K562 (cell line): ENCODE measurements at regions not wholly inside any gene's neighbourhood (a gene's known extent, or its start where the extent isn't known, plus 50 kb on each side); places are given as distances from the start of the nearest gene placed in this dataset.

Experiments used
- CBX1 ChIP-seq: sonication (generic); IDR thresholded peaks from 2 replicates; pipeline ENCODE4 v1.6.1; 2016; ENCODE audit warnings: antibody characterized with exemption, low read depth, mild to moderate bottlenecking
- CREB1 ChIP-seq, 2 experiments: sonication (generic) in 1 of 2; formaldehyde crosslinking in 1 of 2; IDR thresholded peaks; 2 replicates each; pipeline versions ENCODE4 v1.6.1 to v1.8.0; 2012 to 2022; ENCODE audit warnings: inconsistent platforms in 1 of 2, mild to moderate bottlenecking in 1 of 2, missing genetic modification reagents in 1 of 2, moderate library complexity in 1 of 2
- EP300 ChIP-seq: IDR thresholded peaks from 2 replicates; pipeline ENCODE4 v1.6.1; 2012; ENCODE audit warnings: low read length, improper control_type of control experiment
- JUNB ChIP-seq: fragments of 450-650 bp; formaldehyde crosslinking; conservative IDR thresholded peaks from 2 replicates; pipeline ENCODE4 v1.4.0; 2020; ENCODE audit warnings: mild to moderate bottlenecking
- PCBP2 ChIP-seq: fragments of 200-400 bp; formaldehyde crosslinking; IDR thresholded peaks from 2 replicates; pipeline ENCODE4 v1.6.1; 2018; ENCODE audit warnings: low read length, low read depth, mild to moderate bottlenecking, moderate library complexity; ENCODE audit not compliant: poor library complexity, severe bottlenecking
- RFX5 ChIP-seq: IDR thresholded peaks from 2 replicates; pipeline ENCODE4 v1.6.1; 2011; ENCODE audit warnings: low read depth, mild to moderate bottlenecking, improper control_type of control experiment, low read length
- TAF1 ChIP-seq: IDR thresholded peaks from 2 replicates; pipeline ENCODE4 v1.6.1; 2011; ENCODE audit warnings: mild to moderate bottlenecking, low read length, moderate library complexity; ENCODE audit not compliant: insufficient read depth, control insufficient read depth, severe bottlenecking; ENCODE audit errors: extremely low read depth
- ZNF146 ChIP-seq: IDR thresholded peaks from one replicate; pipeline ENCODE4 v1.6.1; 2018; ENCODE audit warnings: missing compliant biosample characterization; ENCODE audit not compliant: unreplicated experiment

DNA sequence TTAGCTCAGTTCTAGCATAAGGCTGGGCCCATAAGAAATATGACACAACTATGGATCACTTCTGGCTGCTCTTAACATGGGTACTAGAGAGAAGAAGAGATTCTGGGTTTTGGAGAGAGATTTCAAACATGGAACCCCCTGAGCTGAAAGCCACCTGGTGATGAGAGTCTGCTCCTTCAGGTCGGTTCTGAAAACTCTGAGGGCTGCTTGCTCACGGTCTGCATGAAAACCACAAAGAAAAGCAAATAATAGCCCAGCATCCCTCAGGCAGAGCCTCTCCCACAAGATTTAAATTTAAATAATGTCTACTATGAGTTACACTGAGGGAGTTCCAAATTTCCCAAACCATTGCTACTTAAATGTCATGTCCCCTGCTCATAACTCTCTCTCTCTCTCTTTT lies 301.5 kb downstream of the BMP7 start:
- TF ChIP-seq CBX1 (no peak), PCBP2 (no peak), JUNB (no peak), CREB1 (IDR thresholded peaks at IDR 0.05) (no peak), CREB1 (CRISPR knock-in tag; IDR thresholded peaks at IDR 0.05) (no peak), EP300 (no peak), TAF1 (no peak), RFX5 (no peak), ZNF146 (no peak)
